HEK293 (cell line): ENCODE measurements at regions not wholly inside any gene's neighbourhood (a gene's known extent, or its start where the extent isn't known, plus 50 kb on each side); places are given as distances from the start of the nearest gene placed in this dataset.

Experiments
- CTCF ChIA-PET: fragments of 350-600 bp; formaldehyde crosslinking; extraction: SDS; loops from one replicate; lab custom pipeline; 2021; ENCODE audit warnings: antibody characterized with exemption; lab: Yijun Ruan, JAX
- POLR2A ChIA-PET: fragments of 300-600 bp; formaldehyde crosslinking; extraction: SDS; loops from one replicate; lab custom pipeline; 2020; ENCODE audit warnings: antibody characterized with exemption, inconsistent platforms; lab: Yijun Ruan, JAX
- H3K27ac ChIP-seq: fragments of 200-500 bp; sonication (Bioruptor generic); 2 replicates; pipeline ENCODE4 v1.5.1; 2014; ENCODE audit warnings: low read depth, low read length, control low read depth, inconsistent platforms; ENCODE audit errors: extremely low read depth
- H3K36me3 ChIP-seq, 2 experiments: fragments of 200-500 bp in 1 of 2; sonication (Bioruptor generic) in 1 of 2; 1 replicate in 1 of 2; 2 replicates in 1 of 2; pipeline ENCODE4 v1.5.1; 2014 to 2017; ENCODE audit warnings: inconsistent platforms in 2 of 2, low read length in 2 of 2; ENCODE audit not compliant: control insufficient read depth in 2 of 2, insufficient read depth in 1 of 2
- H3K4me1 ChIP-seq: fragments of 200-500 bp; sonication (Bioruptor generic); 2 replicates; pipeline ENCODE4 v1.5.1; 2014; ENCODE audit warnings: mild to moderate bottlenecking, low read length, inconsistent platforms; ENCODE audit not compliant: control insufficient read depth, insufficient read depth
- H3K4me3 ChIP-seq: 2 replicates; pipeline ENCODE4 v1.5.1; 2011; ENCODE audit warnings: low read depth, mild to moderate bottlenecking, control low read depth, low read length, moderate library complexity
- H3K9me3 ChIP-seq: fragments of 200-500 bp; sonication (Bioruptor generic); 2 replicates; pipeline ENCODE4 v1.5.1; 2014; ENCODE audit warnings: low read depth, low read length, inconsistent platforms; ENCODE audit not compliant: control insufficient read depth, insufficient read depth
- PRDM10 ChIP-seq: fragments of 450-650 bp; formaldehyde crosslinking; IDR thresholded peaks from 2 replicates; pipeline ENCODE4 v1.5.1; 2016; ENCODE audit warnings: missing biosample characterization, missing genetic modification characterization
- REST ChIP-seq: fragments of 450-650 bp; formaldehyde crosslinking; IDR thresholded peaks from 2 replicates; pipeline ENCODE4 v1.5.1; 2016; ENCODE audit warnings: missing biosample characterization, missing genetic modification characterization
- SALL2 ChIP-seq: fragments of 450-650 bp; formaldehyde crosslinking; IDR thresholded peaks from 2 replicates; pipeline ENCODE4 v1.5.0; 2017; ENCODE audit warnings: missing biosample characterization, mild to moderate bottlenecking, missing genetic modification characterization, borderline replicate concordance
- TSHZ1 ChIP-seq: fragments of 450-650 bp; formaldehyde crosslinking; IDR thresholded peaks from 2 replicates; pipeline ENCODE4 v1.5.1; 2016; ENCODE audit warnings: missing biosample characterization, missing genetic modification characterization, borderline replicate concordance
- ZBTB48 ChIP-seq: fragments of 450-650 bp; formaldehyde crosslinking; IDR thresholded peaks from 2 replicates; pipeline ENCODE4 v1.5.1; 2016; ENCODE audit warnings: missing biosample characterization, missing genetic modification characterization
- ZBTB6 ChIP-seq: fragments of 450-650 bp; formaldehyde crosslinking; IDR thresholded peaks from 2 replicates; pipeline ENCODE4 v1.5.1; 2017; ENCODE audit warnings: missing biosample characterization, missing genetic modification characterization
- ZNF112 ChIP-seq: fragments of 450-650 bp; formaldehyde crosslinking; IDR thresholded peaks from 2 replicates; pipeline ENCODE4 v1.5.0; 2017; ENCODE audit warnings: missing biosample characterization, missing genetic modification characterization
- ZNF140 ChIP-seq: fragments of 450-650 bp; formaldehyde crosslinking; IDR thresholded peaks from 2 replicates; pipeline ENCODE4 v1.5.1; 2016; ENCODE audit warnings: missing biosample characterization, missing genetic modification characterization
- ZNF221 ChIP-seq: fragments of 450-650 bp; formaldehyde crosslinking; IDR thresholded peaks from 2 replicates; pipeline ENCODE4 v1.5.1; 2017; ENCODE audit warnings: missing biosample characterization, missing genetic modification characterization, borderline replicate concordance
- ZNF23 ChIP-seq: fragments of 450-650 bp; formaldehyde crosslinking; IDR thresholded peaks from 2 replicates; pipeline ENCODE4 v1.5.1; 2016; ENCODE audit warnings: missing biosample characterization, missing genetic modification characterization, borderline replicate concordance
- ZNF239 ChIP-seq: fragments of 450-650 bp; formaldehyde crosslinking; IDR thresholded peaks from 2 replicates; pipeline ENCODE4 v1.5.1; 2016; ENCODE audit warnings: missing biosample characterization, missing genetic modification characterization
- ZNF341 ChIP-seq: fragments of 450-650 bp; formaldehyde crosslinking; IDR thresholded peaks from 2 replicates; pipeline ENCODE4; 2016; ENCODE audit warnings: low read depth, missing biosample characterization, missing genetic modification characterization
- ZNF514 ChIP-seq: fragments of 450-650 bp; formaldehyde crosslinking; IDR thresholded peaks from 2 replicates; pipeline ENCODE4 v1.5.1; 2016; ENCODE audit warnings: missing biosample characterization, missing genetic modification characterization
- ZNF549 ChIP-seq: fragments of 450-650 bp; IDR thresholded peaks from 2 replicates; pipeline ENCODE4 v1.5.1; 2018; ENCODE audit warnings: missing biosample characterization, missing genetic modification characterization, mild to moderate bottlenecking, inconsistent platforms, moderate library complexity
- ZNF747 ChIP-seq: fragments of 450-650 bp; formaldehyde crosslinking; IDR thresholded peaks from 2 replicates; pipeline ENCODE4 v1.5.1; 2016; ENCODE audit warnings: missing biosample characterization, missing genetic modification characterization
- ZSCAN16 ChIP-seq: fragments of 450-650 bp; formaldehyde crosslinking; IDR thresholded peaks from 2 replicates; pipeline ENCODE4 v1.5.1; 2016; ENCODE audit warnings: missing biosample characterization, missing genetic modification characterization
- ZSCAN18 ChIP-seq: fragments of 450-650 bp; formaldehyde crosslinking; IDR thresholded peaks from 2 replicates; pipeline ENCODE4 v1.5.1; 2016; ENCODE audit warnings: missing biosample characterization, missing genetic modification characterization

- POLR2A ChIA-PET: no interaction called here
- CTCF ChIA-PET: interaction anchor here (0.6 to 1.0 kb wide), 2 partner anchors 34 to 481 kb away, joined by 3 read pairs; no protein-coding TSS in a partner anchor
- no peak for TF ChIP-seq ZBTB6 (tag by site-specific recombination)
- TF ChIP-seq ZNF747 (tag by site-specific recombination): no peak
- no peak for TF ChIP-seq ZNF239 (tag by site-specific recombination)
- no peak for TF ChIP-seq REST (tag by site-specific recombination)
- TF ChIP-seq TSHZ1 (tag by site-specific recombination): no peak
- no peak for TF ChIP-seq SALL2 (tag by site-specific recombination)
- TF ChIP-seq, all 188 proteins: peak for 0
These were observed 630.4 kb downstream of the PRELID2 start for GRCh38 chr5:145204743-145205142.

GRCh38 chr5:145203193-145203592 is 631.9 kb downstream of the PRELID2 start:
- Histone ChIP-seq H3K4me1 (no peaks in the 10 kb centered on the region), H3K36me3 (no peaks in the 10 kb centered on the region), H3K4me3 (no peak overlapping the region), H3K9me3 (no peaks in the 10 kb centered on the region), H3K27ac (no peak overlapping the region)
- CTCF ChIA-PET: interaction anchor here (1.3 kb wide), 1 partner anchor 34 kb away, joined by 4 read pairs; no protein-coding TSS in a partner anchor
- POLR2A ChIA-PET: no interaction called here
- TF ChIP-seq ZNF140 (tag by site-specific recombination) (no peak), ZNF221 (tag by site-specific recombination) (no peak), PRDM10 (no peak), ZSCAN18 (tag by site-specific recombination) (no peak), ZNF514 (tag by site-specific recombination) (no peak), ZNF549 (no peak), REST (tag by site-specific recombination) (no peak), ZNF112 (tag by site-specific recombination) (no peak), ZBTB48 (tag by site-specific recombination) (no peak), ZSCAN16 (tag by site-specific recombination) (no peak), ZNF23 (tag by site-specific recombination) (no peak), ZNF341 (no peak)

More at GRCh38 chr5:145204743-145205142, 630.4 kb downstream of the PRELID2 start:
- Histone ChIP-seq H3K9me3 (no peaks in the 10 kb centered on the region), H3K36me3 (no peaks in the 10 kb centered on the region), H3K4me3 (no peak overlapping the region), H3K27ac (no peak overlapping the region), H3K4me1 (no peaks in the 10 kb centered on the region)
